Kidney epithelial cell (primary cell): ENCODE measurements at regions not wholly inside any gene's neighbourhood (a gene's known extent, or its start where the extent isn't known, plus 50 kb on each side); places are given as distances from the start of the nearest gene placed in this dataset.

Experiments
- DNase-seq: peaks from one replicate; pipeline ENCODE4 v3.0.0-alpha.2; 2010; ENCODE audit warnings: low read depth
- H3K27me3 ChIP-seq: 2 replicates; pipeline ENCODE4 v1.6.0; 2011; ENCODE audit warnings: low read length; ENCODE audit not compliant: control insufficient read depth, insufficient read depth
- H3K36me3 ChIP-seq: 2 replicates; pipeline ENCODE4 v1.5.1; 2011; ENCODE audit warnings: low read length; ENCODE audit not compliant: control insufficient read depth, insufficient read depth
- H3K4me3 ChIP-seq: 2 replicates; pipeline ENCODE4 v1.5.1; 2011; ENCODE audit warnings: low read depth, mild to moderate bottlenecking, control low read depth, low read length
- TF ChIP-seq, protein P1 (sequence below): IDR thresholded peaks from 2 replicates; pipeline ENCODE4 v1.5.1; 2011; ENCODE audit warnings: mild to moderate bottlenecking, moderate library complexity, low read length, control low read depth, inconsistent platforms; ENCODE audit not compliant: insufficient read depth, poor library complexity, severe bottlenecking

DNA sequence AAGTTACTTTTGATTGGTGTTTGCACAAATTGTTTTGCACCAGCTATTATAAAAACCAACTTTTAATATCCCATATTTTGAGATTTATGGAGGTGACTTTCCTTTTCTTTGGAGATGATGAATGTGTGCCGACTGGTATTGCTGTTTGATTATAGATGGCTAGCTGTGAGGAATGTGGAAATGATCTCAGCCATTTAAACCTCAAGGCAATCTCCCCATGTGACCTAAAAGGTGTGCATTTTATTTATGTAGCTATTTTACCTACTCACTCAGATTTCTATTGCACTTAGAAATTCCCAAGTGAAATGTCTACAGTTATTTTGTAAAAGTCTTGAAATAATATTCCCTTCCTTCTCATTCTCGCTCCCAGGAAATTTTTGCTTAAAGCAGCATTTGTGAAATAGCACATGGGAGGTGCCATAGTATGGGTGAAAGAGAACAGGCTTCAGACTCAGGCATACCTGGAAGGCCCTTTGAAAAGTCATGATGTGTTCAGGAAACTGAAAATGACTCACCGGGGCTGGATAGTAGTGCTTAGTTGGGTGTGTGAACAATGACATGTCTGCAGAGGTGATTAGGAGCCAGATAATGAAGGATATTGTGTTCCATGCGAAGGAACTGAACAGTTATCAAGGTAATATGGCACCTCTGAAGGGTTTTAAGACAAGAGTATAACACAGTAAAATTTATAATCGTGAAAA, 247.6 kb downstream of the CBLL2 start:
- TF ChIP-seq, protein P1, sequence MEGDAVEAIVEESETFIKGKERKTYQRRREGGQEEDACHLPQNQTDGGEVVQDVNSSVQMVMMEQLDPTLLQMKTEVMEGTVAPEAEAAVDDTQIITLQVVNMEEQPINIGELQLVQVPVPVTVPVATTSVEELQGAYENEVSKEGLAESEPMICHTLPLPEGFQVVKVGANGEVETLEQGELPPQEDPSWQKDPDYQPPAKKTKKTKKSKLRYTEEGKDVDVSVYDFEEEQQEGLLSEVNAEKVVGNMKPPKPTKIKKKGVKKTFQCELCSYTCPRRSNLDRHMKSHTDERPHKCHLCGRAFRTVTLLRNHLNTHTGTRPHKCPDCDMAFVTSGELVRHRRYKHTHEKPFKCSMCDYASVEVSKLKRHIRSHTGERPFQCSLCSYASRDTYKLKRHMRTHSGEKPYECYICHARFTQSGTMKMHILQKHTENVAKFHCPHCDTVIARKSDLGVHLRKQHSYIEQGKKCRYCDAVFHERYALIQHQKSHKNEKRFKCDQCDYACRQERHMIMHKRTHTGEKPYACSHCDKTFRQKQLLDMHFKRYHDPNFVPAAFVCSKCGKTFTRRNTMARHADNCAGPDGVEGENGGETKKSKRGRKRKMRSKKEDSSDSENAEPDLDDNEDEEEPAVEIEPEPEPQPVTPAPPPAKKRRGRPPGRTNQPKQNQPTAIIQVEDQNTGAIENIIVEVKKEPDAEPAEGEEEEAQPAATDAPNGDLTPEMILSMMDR = no peak
- DNase-seq = no peak

DNA sequence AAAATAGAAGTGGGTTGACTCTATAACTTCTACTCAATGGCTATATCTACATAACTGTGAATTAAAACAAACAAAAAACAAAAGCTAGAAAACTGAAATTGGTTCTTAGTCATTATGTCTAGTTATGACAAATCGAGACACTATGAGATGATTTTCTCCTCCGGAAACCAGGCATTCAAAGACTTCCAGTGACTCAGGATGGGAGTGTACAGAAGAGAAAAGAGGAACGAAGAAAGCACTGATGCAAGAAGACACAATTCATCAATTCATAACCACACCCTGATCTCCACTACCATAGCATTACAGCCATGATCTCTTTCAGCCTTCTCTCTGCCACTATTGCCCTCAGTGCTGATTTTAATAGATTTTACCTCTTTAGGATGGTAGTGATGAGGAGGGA, 253.6 kb downstream of the CBLL2 start:
- Histone ChIP-seq H3K27me3 (no peaks in the 10 kb centered on the region), H3K4me3 (no peak overlapping the region), H3K36me3 (no peaks in the 10 kb centered on the region)
- DNase-seq = peak; percentile 61
- TF ChIP-seq, protein P1 = no peak

More for the DNA sequence above, 247.6 kb downstream of the CBLL2 start:
- H3K27me3 ChIP-seq = no peaks in the 10 kb centered on the region
- H3K4me3 ChIP-seq = no peak overlapping the region
- no peaks in the 10 kb centered on the region for H3K36me3 ChIP-seq

DNA sequence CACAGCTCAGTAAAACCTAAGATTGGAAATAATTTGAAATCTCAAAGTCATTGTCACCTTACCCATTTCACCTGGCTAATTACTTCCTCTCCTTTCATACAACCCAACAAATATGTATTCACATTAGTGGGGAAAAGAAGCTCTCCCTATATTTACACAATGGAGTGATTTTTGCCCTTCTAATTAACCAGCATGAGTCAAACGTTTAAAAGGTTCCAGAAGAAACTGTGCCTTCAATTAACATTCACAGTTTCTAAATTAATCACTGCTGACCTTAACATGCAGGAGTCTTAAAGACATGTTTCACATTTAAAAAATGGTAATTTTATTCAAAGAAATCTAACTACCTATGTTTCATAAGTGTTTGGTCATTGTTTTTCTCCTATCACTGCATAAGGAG, 254.6 kb downstream of the CBLL2 start:
- TF ChIP-seq, protein P1 = no peak
- Histone ChIP-seq H3K27me3 (no peaks in the 10 kb centered on the region), H3K36me3 (no peaks in the 10 kb centered on the region), H3K4me3 (no peak overlapping the region)
- no peak for DNase-seq

DNA sequence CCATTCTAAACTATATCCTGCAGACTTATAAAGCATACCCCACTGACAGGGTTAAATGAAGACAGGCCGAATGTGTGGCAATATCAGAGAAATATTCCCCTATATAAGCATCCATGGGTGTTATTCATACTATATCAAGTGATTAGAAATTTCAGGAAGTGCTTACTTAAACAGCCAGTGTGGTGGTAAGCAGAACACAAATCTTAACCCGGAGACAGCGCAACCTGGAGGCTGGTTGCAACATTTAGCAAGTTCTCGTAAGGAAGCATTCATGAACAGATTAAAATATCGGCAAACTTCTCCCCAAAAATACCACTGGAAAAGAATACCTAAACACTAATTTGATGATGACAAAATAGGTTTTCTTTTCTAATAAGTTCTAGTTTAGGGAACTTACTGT, 261.2 kb downstream of the CBLL2 start:
- no peaks in the 10 kb centered on the region for H3K36me3 ChIP-seq
- H3K4me3 ChIP-seq = no peak overlapping the region
- H3K27me3 ChIP-seq = no peaks in the 10 kb centered on the region
- no peak for DNase-seq
- TF ChIP-seq, protein P1 = no peak

DNA sequence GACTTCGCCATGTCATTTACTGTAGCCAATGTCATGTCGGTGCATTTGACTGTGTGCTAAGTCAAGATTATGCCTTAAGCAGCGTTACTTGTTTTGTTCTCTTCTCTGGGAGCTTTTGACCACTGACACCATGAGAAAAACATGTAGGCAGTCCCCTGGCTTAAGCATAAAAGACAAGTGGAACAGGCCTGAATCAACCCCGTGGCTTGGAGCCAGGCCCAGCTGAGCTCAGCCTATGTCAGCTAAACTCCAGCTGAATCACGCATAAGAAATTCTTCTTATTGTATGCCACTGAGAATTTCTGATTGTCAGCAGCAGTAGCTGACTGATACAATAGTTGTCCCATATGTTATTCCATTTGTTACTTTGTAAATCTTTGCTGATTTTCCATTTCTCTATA, 261.9 kb downstream of the CBLL2 start:
- TF ChIP-seq, protein P1 = no peak
- H3K27me3 ChIP-seq = no peaks in the 10 kb centered on the region
- H3K36me3 ChIP-seq = no peaks in the 10 kb centered on the region
- no peak overlapping the region for H3K4me3 ChIP-seq
- no peak for DNase-seq

DNA sequence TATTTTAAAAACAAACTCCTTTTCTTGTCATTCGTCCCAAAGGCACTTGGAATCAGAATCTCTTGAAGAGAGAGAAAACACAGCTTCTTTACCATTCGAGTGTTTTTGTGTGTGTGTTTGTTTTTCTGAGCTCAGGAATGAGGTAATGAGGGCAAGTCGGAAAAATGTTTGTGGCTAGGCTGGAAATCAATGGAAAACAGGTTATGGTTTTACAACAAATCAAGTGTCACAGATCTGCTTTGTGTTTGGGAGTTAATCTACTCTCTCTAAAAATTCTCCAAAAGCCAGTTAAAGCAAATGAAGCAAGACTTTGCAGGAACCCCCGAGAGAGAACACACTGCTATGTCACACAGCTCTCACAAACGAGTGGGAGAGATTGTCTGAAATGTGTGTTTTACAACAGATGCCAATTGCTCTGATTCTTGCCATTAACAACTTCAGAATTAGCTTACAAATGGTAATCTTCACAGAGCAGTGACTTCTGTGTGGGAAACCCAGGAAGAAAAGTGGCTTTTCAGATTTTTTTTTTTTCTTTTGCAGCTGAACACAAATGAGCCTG, 264.1 kb downstream of the CBLL2 start:
- no peaks in the 10 kb centered on the region for H3K27me3 ChIP-seq
- H3K36me3 ChIP-seq = no peaks in the 10 kb centered on the region
- no peak for DNase-seq
- no peak overlapping the region for H3K4me3 ChIP-seq
- TF ChIP-seq, protein P1 = no peak
